GM19035 (cell line): ENCODE measurements at regions not wholly inside any gene's neighbourhood (a gene's known extent, or its start where the extent isn't known, plus 50 kb on each side); places are given as distances from the start of the nearest gene placed in this dataset.

ENCODE experiments used
- ATAC-seq: cut with Tn5 transposase; IDR thresholded peaks from one replicate; pipeline ENCODE4 v1.9.1; 2021; ENCODE audit not compliant: unreplicated experiment

DNA sequence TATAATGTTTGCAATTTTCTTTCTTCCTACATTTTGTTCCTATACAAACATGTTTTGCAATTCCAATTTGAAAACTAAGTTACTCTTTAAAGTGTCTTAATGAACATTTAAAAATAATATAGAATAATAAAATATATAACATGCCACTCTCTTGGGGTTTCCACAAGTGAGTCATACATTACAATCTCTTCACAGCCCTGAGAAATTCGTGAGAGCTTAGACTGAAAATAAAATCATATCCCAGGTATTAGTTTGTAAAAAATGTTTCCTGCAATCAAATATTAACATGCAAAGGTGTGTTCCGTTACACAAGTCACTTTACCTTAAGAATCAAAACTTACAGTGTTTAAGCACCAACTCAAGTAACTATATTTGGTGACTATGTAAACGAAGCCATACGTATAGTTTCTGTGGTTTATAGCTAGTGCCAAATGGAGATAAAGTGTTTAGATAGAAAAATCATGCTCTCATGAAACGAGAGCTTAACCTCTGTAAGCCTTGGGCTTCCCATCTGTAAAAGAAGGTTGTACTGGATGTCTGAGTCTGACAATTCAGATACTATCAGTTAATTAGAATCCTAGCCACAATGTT is 253.6 kb upstream of the ANO3 start:
- ATAC-seq = peak; percentile 62

GRCh38 chr11:26084313-26084712 is 247.6 kb upstream of the ANO3 start:
- no peak for ATAC-seq

DNA sequence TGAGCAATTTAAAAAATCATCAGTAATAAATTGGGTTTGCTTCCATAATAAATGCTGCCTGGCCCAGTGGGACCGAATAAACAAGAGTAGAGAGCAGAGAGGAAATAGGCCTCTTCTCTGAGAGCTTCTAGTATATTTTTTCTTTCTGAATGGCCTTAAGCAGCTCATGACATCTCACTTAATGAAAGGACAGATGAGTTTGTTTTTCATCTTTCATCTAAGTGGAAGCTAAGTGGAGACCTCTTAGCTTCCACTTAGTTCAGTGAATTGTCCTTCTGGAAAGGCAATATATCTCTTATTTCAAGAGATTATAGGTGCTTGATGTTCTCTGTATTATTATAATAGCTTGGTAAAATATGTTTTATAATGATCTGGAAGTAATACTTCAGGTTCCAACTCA is 245.9 kb upstream of the ANO3 start:
- ATAC-seq = no peak

- peak; percentile 97 for ATAC-seq
These were observed 244.6 kb upstream of the ANO3 start for GRCh38 chr11:26087120-26087935.

- ATAC-seq = no peak
These were observed 243.5 kb upstream of the ANO3 start for GRCh38 chr11:26088391-26088790.

GRCh38 chr11:26090651-26091050 is 241.3 kb upstream of the ANO3 start:
- no peak for ATAC-seq

- ATAC-seq = no peak
These were observed 238.7 kb upstream of the ANO3 start for GRCh38 chr11:26093206-26093605.

DNA sequence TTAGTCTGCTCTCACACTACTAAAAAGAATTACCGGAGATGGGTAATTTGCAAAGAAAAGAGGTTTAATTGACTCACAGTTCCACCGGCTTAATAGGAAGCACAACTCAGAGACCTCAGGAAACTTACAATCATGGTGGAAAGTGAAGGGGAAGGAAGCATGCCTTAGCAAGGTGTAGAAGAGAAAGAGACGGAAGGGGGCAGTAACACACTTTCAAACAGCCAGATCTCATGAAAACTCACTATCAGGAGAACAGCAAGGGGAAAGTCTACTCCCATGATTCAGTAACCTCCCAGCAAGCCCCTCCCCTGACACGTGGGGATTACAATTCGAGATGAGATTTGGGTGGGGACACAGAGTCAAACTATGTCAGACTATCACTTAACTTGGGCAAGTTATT is 236.6 kb upstream of the ANO3 start:
- no peak for ATAC-seq

- no peak for ATAC-seq
These were observed 235.5 kb upstream of the ANO3 start for GRCh38 chr11:26096451-26096850.

DNA sequence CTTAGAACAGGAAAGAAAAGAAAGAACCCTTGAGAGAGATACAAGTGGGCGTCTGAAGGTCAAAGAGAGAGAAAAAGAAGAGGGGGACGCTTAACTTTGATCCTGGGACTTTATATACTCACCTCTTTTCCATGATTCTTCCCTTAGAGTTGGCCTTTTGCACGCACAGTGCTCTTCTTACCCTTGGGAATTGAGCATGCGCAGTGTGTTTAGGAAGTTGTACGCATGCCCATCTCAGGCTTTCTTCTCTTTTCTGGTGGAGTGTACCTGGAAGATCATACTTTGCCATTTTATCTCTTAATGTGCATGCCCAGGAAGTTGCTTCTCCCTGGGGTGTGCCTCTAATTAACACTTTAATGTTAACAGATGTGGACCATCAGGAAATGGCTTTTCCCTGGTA is 229.6 kb upstream of the ANO3 start:
- no peak for ATAC-seq

- ATAC-seq = no peak
These were observed 226.0 kb upstream of the ANO3 start for GRCh38 chr11:26105762-26106423.

GRCh38 chr11:26106726-26107125 is 225.2 kb upstream of the ANO3 start:
- ATAC-seq = no peak

DNA sequence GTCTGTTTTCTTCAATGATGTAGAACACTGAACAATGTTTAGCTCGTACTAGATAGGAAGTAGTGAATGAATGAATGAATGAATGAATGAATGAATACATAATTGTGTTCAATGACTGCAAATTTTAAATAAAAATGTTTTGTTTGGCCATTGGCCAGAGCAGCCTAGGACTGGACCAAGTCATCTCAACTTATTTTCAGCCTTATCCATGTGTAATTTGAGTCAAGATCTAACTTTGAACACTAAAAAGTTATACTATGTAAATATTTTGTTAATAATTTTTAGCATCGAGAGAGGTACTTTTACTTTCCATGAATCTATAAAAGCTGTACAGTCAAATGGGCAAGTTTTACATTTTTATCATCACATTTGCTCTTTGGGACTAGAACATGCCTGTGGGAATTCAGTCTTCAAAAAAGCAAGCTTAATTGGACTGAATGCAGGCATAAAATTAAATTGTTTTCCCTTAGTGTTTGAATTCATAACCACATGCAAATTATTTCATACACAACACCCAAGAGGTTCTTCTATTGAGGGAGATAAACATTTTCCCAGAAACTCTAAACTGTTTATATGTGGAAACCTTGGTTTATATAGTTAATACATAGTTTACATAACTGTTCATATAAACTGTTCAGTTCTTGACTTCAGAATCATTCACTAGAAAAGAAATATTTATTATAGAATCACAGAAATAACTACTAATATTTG is 222.1 kb upstream of the ANO3 start:
- no peak for ATAC-seq

GRCh38 chr11:26112264-26112663 is 219.7 kb upstream of the ANO3 start:
- ATAC-seq = no peak

- no peak for ATAC-seq
These were observed 210.5 kb upstream of the ANO3 start for GRCh38 chr11:26121466-26121865.

- ATAC-seq = no peak
These were observed 205.2 kb upstream of the ANO3 start for GRCh38 chr11:26126741-26127140.

DNA sequence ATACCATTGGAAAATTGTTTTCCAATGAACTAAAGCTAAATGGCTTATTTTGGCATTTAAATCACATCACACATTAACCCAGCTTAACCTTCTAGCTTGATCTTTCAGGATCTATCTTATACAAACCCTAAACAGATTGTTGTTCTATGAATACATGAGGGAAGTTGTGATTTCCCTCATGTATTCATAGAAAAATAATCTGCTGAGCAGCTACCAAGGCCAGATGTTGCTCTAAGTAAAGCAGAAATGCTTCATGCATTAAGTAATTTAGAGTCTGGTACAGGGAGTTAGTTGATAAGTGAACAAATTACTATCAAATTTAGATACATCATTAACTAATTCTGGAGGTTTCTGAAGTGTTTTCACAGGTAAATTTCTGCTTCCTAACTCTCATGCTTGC is 204.6 kb upstream of the ANO3 start:
- no peak for ATAC-seq

GRCh38 chr11:26131406-26131805 is 200.5 kb upstream of the ANO3 start:
- no peak for ATAC-seq

- ATAC-seq = no peak
These were observed 197.9 kb upstream of the ANO3 start for GRCh38 chr11:26134053-26134452.

GRCh38 chr11:26134481-26135355 is 197.2 kb upstream of the ANO3 start:
- no peak for ATAC-seq

DNA sequence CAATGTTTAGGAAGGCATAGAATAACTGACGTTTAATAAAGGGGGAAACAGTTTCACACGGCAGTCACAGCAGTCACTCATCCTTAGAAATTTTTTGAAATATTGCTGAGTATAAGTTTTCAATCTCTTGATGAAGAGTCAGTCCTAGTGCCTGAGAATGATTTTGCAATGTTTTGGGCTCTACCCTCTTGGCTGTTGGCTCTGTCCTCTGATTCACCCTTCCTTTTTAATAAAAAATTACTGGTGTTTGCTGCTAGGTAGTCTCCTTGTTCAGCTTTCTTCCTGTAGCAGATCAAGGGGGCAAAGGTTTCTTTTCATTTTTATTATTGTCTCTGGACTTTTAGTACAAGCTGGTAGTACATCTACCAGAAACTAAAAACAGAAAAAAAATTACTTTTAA is 194.3 kb upstream of the ANO3 start:
- ATAC-seq = no peak
